Stimulated activated CD8-positive, alpha-beta memory T cell treated with anti-CD3 and anti-CD28 coated beads, Interleukin-4, amount 100 ng/mL, for 4 hours (primary cell): ENCODE measurements at regions not wholly inside any gene's neighbourhood (a gene's known extent, or its start where the extent isn't known, plus 50 kb on each side); places are given as distances from the start of the nearest gene placed in this dataset.
"Not testable (repeated sequence)": the region's sequence is repeated elsewhere in the genome, so short reads cannot be mapped to it uniquely, and the experiment has no call there.

Experiments
- DNase-seq, 2 donors: peaks; one replicate each; pipeline ENCODE4 v3.0.0-alpha.2; 2020; ENCODE audit warnings: low read depth in 2 of 2, low spot score in 1 of 2

DNA sequence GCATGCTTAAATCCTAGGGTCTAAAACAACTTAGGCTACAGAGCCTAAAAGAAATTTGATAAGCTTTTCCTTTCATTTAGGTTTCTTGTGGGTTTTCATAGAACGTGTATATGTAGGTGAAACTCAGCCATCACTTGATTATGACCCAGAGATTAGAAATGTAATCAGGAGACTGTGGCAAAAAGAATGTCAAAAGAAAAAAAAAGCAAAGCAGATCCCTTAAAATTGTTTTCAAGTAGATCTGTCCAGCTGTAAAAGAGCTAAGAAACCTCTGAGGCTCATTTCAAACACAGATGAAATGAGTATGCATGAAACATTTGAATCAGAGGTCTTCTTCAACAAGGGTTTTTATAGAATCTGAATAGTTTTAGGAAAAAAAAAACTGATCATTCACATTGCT lies 341.3 kb upstream of the PRDM1 start:
- DNase-seq, result no peak

GRCh38 chr6:105740946-105741645 lies 338.2 kb upstream of the PREP start:
- DNase-seq, result no peak

GRCh38 chr6:105739764-105740163 lies 336.9 kb upstream of the PREP start:
- DNase-seq, result no peak

GRCh38 chr6:105733556-105734162 lies 330.8 kb upstream of the PREP start:
- DNase-seq, result no peak

- no peak for DNase-seq
Observed at GRCh38 chr6:105728995-105729394, 326.1 kb upstream of the PREP start.

GRCh38 chr6:105726902-105727655 lies 324.2 kb upstream of the PREP start:
- no peak for DNase-seq

DNA sequence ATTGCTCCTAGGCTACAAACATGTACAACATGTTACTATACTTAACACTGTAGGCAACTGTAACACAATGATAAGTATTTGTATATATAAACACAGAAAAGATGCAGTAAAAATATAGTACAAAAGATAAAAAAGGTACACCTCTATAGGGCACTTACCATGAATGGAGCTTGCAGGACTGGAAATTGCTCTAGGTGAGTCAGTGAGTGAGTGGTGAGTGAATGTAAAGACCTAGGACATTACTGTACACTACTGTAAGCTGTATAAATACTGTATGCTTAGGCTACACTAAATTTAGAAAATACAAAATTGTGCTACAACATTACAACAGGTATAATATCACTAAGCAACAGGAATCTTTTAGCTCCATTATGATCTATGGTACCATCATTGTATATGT lies 312.0 kb upstream of the PREP start:
- DNase-seq, result no peak

DNA sequence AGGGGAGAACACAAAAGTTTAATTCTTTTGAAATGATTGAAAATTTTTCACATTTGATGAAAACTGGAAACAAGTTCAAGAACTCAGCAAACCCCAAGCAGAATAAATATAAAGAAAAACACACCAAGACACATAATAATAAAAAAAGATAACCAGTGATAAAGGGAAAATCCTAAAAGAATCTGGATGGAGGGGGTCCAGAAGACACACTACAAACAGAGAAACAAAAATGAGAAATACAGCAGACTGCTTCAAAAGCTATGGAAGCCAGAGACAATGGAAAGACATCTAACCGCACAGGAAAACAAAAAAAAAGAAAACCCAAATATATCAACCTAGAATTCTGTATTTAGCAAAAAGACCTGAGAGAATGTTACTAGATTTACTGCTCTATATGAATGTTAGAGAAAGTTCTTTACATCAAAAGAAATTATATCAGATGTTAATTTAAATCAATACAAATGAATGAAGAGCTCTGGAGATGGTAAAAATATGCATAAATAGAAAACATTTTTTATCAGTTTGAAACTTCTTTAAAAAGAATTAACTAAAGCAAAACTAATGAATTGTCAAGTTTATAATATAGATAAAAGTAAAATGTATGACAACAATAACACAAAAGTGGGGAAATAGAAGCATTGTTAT lies 310.7 kb upstream of the PREP start:
- DNase-seq, result no peak

DNA sequence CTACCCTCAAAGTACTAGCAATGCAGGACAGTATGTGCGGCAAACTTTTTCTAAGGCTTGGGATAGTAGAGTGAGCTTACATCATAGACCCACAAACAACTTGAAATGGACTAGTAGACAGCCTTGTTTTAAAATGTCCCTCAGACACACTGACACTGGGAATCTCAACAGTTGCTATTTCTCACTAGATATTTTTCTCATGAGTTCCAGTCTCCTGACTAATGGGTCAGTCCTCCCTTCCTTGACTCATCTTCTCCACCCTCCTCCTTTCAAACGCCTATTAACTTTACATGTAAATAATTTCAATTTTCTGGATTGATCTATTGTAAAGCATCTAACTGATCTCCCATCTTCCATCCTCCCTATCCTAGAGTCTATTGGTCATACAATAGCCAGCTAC lies 308.3 kb upstream of the PREP start:
- DNase-seq, result no peak

- no peak for DNase-seq
Observed at GRCh38 chr6:105705608-105706007, 302.7 kb upstream of the PREP start.

GRCh38 chr6:105695461-105695860 lies 292.6 kb upstream of the PREP start:
- no peak for DNase-seq

DNA sequence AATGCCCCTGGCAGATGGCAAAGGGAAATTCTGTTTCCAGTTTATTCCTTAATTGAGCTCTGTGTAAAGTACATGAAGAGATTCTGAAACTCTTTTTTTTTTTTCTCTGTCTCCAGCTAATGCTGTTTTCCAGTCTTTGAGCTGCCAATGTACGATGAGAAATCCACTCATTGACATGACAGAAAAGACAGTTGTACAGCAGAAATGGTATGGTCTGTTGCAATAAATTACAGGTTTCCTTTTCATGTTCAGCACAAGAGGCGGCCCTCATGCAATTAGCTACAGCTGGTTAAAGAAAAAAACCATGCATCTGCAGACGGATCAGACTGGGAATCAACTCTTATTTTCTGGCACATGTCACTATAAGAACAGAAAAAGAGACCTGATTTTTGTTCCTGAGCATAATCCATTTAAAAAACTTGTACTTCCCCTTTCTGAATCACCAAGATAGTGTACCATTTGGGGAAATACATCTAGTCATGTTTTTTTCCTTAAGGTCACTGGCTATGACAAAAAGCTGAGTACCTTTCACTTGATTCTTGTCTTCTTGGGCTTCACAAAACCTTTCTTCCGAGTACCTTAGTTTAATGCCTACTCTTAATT lies 289.8 kb upstream of the PREP start:
- no peak for DNase-seq

DNA sequence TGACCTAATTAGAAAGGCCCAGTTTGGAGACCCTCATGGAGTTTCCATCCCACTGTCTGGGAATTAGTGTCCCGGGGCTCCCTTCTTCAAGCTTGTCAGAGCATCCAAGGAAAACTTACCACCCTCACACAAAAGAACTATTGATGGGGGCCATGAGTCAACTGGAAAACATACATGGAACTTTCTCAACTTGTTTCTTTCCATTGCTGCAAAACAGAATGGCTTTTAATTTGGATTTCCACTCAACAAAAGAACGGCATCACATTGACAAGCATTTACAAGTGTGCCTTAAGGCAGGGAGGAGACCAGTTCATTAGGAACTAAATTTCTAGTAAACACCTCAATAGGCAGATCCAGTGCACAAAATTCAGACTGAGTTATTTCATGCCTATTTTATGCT lies 289.1 kb upstream of the PREP start:
- no peak for DNase-seq

DNA sequence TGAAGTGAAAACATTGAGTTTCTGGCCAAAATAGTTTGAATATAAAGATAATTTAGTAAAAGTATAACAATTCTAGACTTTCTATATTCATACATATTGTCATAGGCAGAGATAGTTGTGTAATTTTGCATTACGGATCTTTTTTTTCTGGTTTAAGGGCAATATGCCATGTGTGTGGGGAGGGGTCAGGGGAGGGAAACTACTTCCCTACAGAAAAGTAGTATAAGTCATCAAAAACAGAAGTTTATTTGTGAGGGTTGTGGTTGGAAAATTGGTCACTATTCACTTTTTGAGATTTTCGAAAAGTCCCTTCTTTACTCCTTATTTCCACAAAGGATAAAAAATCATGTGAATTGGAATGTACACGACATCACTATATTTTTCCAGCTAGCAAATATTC lies 288.2 kb upstream of the PREP start:
- no peak for DNase-seq

- no peak for DNase-seq
Observed at GRCh38 chr6:105688573-105688972, 285.7 kb upstream of the PREP start.

- not testable (repeated sequence) for DNase-seq
Observed at GRCh38 chr6:105686793-105687192, 283.9 kb upstream of the PREP start.

GRCh38 chr6:105681061-105681460 lies 278.2 kb upstream of the PREP start:
- DNase-seq, result no peak

GRCh38 chr6:105680131-105680530 lies 277.2 kb upstream of the PREP start:
- no peak for DNase-seq

DNA sequence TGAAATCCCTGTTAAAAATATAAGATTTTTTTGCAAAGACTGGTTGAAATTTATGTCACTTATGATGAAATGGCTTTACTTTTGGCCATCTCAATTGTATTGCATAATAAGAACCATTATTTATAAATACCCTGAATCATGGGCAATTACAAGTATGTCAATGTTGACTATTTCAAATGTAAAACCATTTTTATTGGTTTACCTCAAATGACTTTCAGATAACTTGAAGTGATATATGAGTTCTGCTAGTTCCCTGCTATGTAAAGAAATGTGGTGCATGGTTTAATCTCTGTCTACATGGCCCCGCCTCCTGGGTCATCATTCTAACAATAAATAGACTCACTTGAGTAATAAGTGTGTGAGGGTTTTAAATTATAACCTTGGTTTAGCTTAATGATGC lies 275.6 kb upstream of the PREP start:
- DNase-seq, result no peak

GRCh38 chr6:105677671-105678475 lies 275.0 kb upstream of the PREP start:
- DNase-seq, result no peak

- DNase-seq, result no peak
Observed at GRCh38 chr6:105676857-105677256, 274.0 kb upstream of the PREP start.
